ENCODE measurements at regions not wholly inside any gene's neighbourhood (a gene's known extent, or its start where the extent isn't known, plus 50 kb on each side); places are given as distances from the start of the nearest gene placed in this dataset.

- H2BK20ac ChIP-seq (ENCODE audit: low read depth, low read length) = no peak overlapping the region
- dilution Hi-C loops (cut with HindIII; ENCODE audit: low sequenced_read_pairs, unreplicated experiment) = no loop called here
- ATAC-seq (ENCODE audit: low read depth) (no peak), DNase-seq (no peak)
- no peaks in the 10 kb centered on the region for H3K9me1 ChIP-seq (ENCODE audit: insufficient read depth, low read length)
- no peak overlapping the region for H3K56ac ChIP-seq (ENCODE audit: extremely low read depth, insufficient read depth, low read length)
- POLR2A ChIA-PET (ENCODE audit: unreplicated experiment) = no interaction called here
- CTCF ChIA-PET = no interaction called here
- no peak overlapping the region for H3K27ac ChIP-seq (ENCODE audit: insufficient read depth, low read length)
- H2AK5ac ChIP-seq (ENCODE audit: low read depth, low read length) = no peak overlapping the region
- no peaks in the 10 kb centered on the region for H3K79me1 ChIP-seq (ENCODE audit: low read depth in 1 of 2, low read length in 2 of 2)
- H3K23ac ChIP-seq (ENCODE audit: low read depth, low read length) = no peak overlapping the region
- no CpG with 5 or more reads among the region's 3 CpGs for WGBS, 2 experiments (ENCODE audit: extremely low coverage in 2 of 2, insufficient read length in 1 of 2)
- no peak overlapping the region for H2AFZ ChIP-seq (replicated peaks; ENCODE audit: low read length, poor library complexity)
- H3K18ac ChIP-seq (ENCODE audit: low read depth, low read length) = no peak overlapping the region
- H3K4me1 ChIP-seq (ENCODE audit: control insufficient read depth, insufficient read depth, low read length) = no peaks in the 10 kb centered on the region
- no TSS peak for BruUV-seq (replicated peaks)
- no peak overlapping the region for H3K9ac ChIP-seq (ENCODE audit: low read depth, low read length)
- no peaks in the 10 kb centered on the region for H3K36me3 ChIP-seq (ENCODE audit: control insufficient read depth, insufficient read depth, low read length)
- H4K20me1 ChIP-seq (ENCODE audit: insufficient read depth, low read length) = no peaks in the 10 kb centered on the region
- H3K9me3 ChIP-seq (ENCODE audit: control insufficient read depth, insufficient read depth, low read length) = peaks cover 7% of the 10 kb centered on the region
- H3K27me3 ChIP-seq (ENCODE audit: control insufficient read depth, insufficient read depth, low read length) = no peaks in the 10 kb centered on the region
- no peak overlapping the region for H2BK15ac ChIP-seq (ENCODE audit: low read depth, low read length)
- TF ChIP-seq RFX5 (IDR thresholded peaks at IDR 0.05; ENCODE audit: low read depth, low read length) (no peak), SMC3 (IDR thresholded peaks at IDR 0.05; ENCODE audit: low read depth, low read length) (no peak), CEBPB (IDR thresholded peaks at IDR 0.05; ENCODE audit: low read depth, low read length) (no peak), USF2 (IDR thresholded peaks at IDR 0.05; ENCODE audit: low read depth, low read length) (no peak), RCOR1 (IDR thresholded peaks at IDR 0.05; ENCODE audit: insufficient replicate concordance, low read length) (no peak), ELK1 (IDR thresholded peaks at IDR 0.05; ENCODE audit: borderline replicate concordance, low read depth, low read length) (no peak), CTCF (conservative IDR thresholded peaks at IDR 0.05; ENCODE audit: low read depth, low read length) (no peak), BHLHE40 (IDR thresholded peaks at IDR 0.05; ENCODE audit: low read depth, low read length) (no peak), RAD21 (IDR thresholded peaks at IDR 0.05; ENCODE audit: low read length) (no peak), POLR2A (IDR thresholded peaks at IDR 0.05; ENCODE audit: low read depth, low read length) (no peak), CHD1 (IDR thresholded peaks at IDR 0.05; ENCODE audit: low read depth, low read length) (no peak), MAFK (IDR thresholded peaks at IDR 0.05; ENCODE audit: low read depth, low read length) (no peak), NFE2L2 (IDR thresholded peaks at IDR 0.05; ENCODE audit: low read depth, low read length) (no peak), FOS (IDR thresholded peaks at IDR 0.05; ENCODE audit: low read depth, low read length) (no peak)
- no peak overlapping the region for H3K4ac ChIP-seq (ENCODE audit: low read depth, low read length)
- no peak overlapping the region for H3K4me2 ChIP-seq (ENCODE audit: low read depth, low read length)
- no peak overlapping the region for H3K14ac ChIP-seq (replicated peaks; ENCODE audit: low read depth, low read length)
- H2BK120ac ChIP-seq (ENCODE audit: low read depth, low read length) = no peak overlapping the region
- H4K91ac ChIP-seq (ENCODE audit: insufficient read depth, low read depth, low read length) = no peak overlapping the region
- H4K8ac ChIP-seq (ENCODE audit: low read depth in 2 of 2, low read length in 2 of 2) = no peak overlapping the region
- no peak overlapping the region for H2BK5ac ChIP-seq (ENCODE audit: low read depth, low read length, poor library complexity, severe bottlenecking)
- no peak overlapping the region for H4K5ac ChIP-seq (ENCODE audit: low read depth, low read length)
- in situ Hi-C loops (cut with MboI; ENCODE audit: low sequenced_read_pairs) = no loop called here
- intact Hi-C loops (cut with micrococcal nuclease) = no loop called here
- no peak overlapping the region for H2AK9ac ChIP-seq (replicated peaks; ENCODE audit: low read depth, low read length, poor library complexity)
- no peak overlapping the region for H3K4me3 ChIP-seq (ENCODE audit: insufficient read depth, low read depth, low read length)
Measured at GRCh38 chr6:18963439-18963838, 576.3 kb downstream of the RNF144B start.

Data from IMR-90 (cell line).